Left ventricle myocardium superior (tissue), 1 donor: ENCODE measurements at regions not wholly inside any gene's neighbourhood (a gene's known extent, or its start where the extent isn't known, plus 50 kb on each side); places are given as distances from the start of the nearest gene placed in this dataset.
"Not testable (repeated sequence)": the region's sequence is repeated elsewhere in the genome, so short reads cannot be mapped to it uniquely, and the experiment has no call there.

ENCODE experiments used
- ATAC-seq: fragments of 200-7000 bp; cut with Tn5 transposase; one replicate; pipeline ENCODE4 v1.9.1; 2020; ENCODE audit warnings: mild to moderate bottlenecking, moderate library complexity
- DNase-seq: peaks from one replicate; pipeline ENCODE4 v3.0.0-alpha.2; 2020
- intact Hi-C: fragments of 100-400 bp; cut with micrococcal nuclease; formaldehyde crosslinking; loops from one replicate; pipeline ENCODE4 v1.11.0; 2022
- donor health status: DM: no; HTN: yes; CAD: no; lungs with severe emphysema.

DNA sequence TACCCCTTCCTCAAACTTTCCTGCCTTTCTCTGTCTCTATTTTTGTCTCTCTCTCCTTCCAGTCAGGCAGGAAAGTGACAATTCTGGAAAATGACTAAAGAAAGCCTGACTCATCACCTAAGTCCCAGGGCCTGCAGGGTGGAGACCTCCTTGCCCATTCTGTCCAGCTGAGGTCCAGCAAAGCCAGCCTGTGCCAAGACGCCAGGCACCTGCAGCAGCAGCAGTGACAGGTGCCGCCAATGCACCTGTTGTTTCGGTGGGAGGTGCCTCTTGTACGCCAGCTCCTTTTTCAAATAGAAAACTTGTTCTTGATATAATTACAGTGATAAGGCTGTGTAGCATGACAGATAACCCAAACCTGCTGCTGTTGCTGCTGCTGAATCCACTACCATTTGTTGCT is 501.3 kb downstream of the NTRK3 start:
- DNase-seq: no peak
- no peak for ATAC-seq
- intact Hi-C loops: no loop called here

GRCh38 chr15:87753539-87753938 is 503.0 kb downstream of the NTRK3 start:
- no peak for DNase-seq
- intact Hi-C loops: no loop called here
- no peak for ATAC-seq

DNA sequence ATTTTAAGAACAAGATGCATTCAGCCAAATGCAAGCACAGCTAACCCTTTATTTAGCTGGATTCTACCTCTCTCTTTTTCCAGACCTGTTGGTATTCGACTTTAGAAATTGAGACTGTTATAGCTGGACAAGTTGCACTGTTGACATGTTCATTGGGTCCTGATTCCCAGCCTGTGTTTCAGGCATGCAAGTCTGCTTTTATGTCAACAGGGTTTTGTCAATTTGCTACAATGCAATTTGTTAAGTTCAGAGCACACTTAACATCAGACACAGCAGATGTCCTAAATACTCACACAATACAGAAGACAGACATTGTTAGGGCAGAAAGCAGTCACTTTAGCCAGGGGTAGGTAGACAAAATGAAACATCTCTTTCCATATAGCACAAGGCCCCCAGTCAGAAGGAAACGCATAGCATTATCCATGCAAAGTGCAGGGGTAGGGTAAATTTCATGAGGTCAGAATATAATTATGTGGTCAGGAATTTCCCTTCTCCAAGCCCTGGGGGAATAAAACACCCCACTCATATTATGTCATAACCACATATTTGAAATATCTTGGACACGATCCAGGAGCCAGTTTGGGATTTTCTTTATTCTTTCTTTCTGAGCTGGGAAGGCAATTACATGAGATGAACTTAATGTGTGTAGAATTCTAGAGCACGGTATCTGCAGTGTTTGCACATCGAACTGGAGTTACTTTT is 504.1 kb downstream of the NTRK3 start:
- ATAC-seq (peak; percentile 36), DNase-seq (no peak)
- intact Hi-C loops: no loop called here

DNA sequence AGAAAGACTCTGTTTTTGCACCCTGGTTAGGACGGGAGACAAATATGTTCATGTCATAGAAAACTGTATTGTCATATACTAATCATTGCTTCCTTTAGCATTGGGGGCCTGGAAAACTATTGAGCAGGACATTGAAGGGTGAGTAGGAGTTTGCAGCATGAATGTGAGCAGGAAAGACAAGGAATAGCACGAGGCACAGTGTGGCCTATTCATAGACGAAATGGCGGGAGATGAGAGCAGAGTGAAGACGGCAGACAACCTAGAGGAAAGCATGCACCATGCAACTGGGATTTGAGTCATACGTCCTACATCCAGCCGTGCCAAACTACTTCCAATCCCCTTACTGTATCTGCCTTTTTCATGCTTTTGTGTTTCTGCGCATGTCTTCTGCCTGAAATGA is 508.1 kb downstream of the NTRK3 start:
- no peak for DNase-seq
- ATAC-seq: no peak
- intact Hi-C loops: no loop called here

- intact Hi-C loops: no loop called here
- DNase-seq (no peak), ATAC-seq (no peak)
Measured at GRCh38 chr15:87747087-87747486, 509.5 kb downstream of the NTRK3 start.

DNA sequence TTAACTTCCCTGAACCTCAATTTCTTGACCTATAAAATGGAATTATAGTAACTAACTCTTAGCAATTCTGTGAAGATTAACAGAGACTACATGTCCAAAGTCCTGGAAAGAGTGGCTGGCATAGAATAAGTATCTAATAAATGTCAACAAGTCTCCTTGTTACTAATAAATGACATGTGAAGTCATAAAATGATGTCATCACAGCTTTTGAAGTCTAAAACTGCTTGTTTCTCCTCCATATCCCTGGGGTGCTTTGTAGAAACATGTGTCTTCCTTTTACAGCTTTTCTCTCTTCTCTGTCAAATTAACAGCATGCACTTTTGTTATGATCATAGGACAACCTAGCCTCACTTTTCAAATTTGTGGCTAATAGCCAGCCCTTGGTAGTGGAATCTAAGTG is 510.2 kb downstream of the NTRK3 start:
- no peak for DNase-seq
- ATAC-seq: no peak
- intact Hi-C loops: no loop called here

- intact Hi-C loops: no loop called here
- DNase-seq: no peak
- no peak for ATAC-seq
Measured at GRCh38 chr15:87744815-87745214, 511.7 kb downstream of the NTRK3 start.

- DNase-seq: no peak
- ATAC-seq: no peak
- intact Hi-C loops: no loop called here
Measured at GRCh38 chr15:87743562-87743961, 513.0 kb downstream of the NTRK3 start.

DNA sequence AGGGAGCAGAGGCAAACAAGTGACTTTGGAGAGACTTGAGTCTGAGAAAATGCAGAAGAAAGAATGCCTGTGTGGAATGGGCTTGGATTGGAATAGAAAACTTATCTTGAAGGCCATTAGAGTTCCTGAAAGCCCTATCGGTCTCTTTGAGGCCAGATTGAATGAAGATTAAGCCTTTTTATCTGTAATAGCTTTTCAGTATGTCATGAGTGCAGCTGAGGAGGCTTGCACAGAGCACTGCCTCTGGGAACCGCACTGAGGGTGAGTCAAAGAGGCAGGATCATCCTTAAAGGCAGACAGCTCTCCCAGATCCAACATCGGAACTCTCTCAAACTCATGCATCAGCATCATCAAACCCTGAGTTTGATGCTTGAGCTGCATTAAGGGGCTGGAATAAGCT is 515.2 kb downstream of the NTRK3 start:
- intact Hi-C loops: no loop called here
- ATAC-seq (no peak), DNase-seq (no peak)

GRCh38 chr15:87740655-87741344 is 515.7 kb downstream of the NTRK3 start:
- DNase-seq (no peak), ATAC-seq (no peak)
- intact Hi-C loops: no loop called here

GRCh38 chr15:87739866-87740265 is 516.7 kb downstream of the NTRK3 start:
- DNase-seq: no peak
- no peak for ATAC-seq
- intact Hi-C loops: no loop called here

GRCh38 chr15:87739081-87739480 is 517.5 kb downstream of the NTRK3 start:
- DNase-seq (no peak), ATAC-seq (no peak)
- intact Hi-C loops: no loop called here

- intact Hi-C loops, ATAC-seq, DNase-seq: not testable (repeated sequence)
Measured at GRCh38 chr15:87737460-87737859, 519.1 kb downstream of the NTRK3 start.

- ATAC-seq: no peak
- no peak for DNase-seq
- intact Hi-C loops: no loop called here
Measured at GRCh38 chr15:87736891-87737389, 519.6 kb downstream of the NTRK3 start.

GRCh38 chr15:87736401-87736800 is 520.1 kb downstream of the NTRK3 start:
- DNase-seq: no peak
- no peak for ATAC-seq
- intact Hi-C loops: no loop called here

DNA sequence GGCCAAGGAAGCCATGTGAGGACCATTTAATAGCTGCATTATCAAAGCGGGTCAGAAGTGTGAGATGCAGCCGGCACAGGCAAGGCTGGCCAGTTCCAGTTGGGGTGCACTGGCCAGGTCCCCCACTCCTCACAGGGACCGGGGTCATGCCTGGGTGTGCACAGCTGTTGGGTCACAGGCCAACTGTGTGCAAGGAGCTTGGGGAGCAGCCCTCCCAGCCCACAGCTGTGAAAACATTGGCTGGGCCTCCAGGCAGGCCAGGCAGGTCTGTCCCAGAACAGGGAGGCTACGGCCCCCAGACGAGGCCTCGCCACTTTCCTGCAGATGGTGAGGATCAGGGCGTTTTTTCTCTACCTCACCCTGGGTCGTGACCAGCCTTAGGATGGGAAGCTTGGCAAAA is 521.0 kb downstream of the NTRK3 start:
- ATAC-seq (peak; percentile 30), DNase-seq (no peak)
- intact Hi-C loops: no loop called here

DNA sequence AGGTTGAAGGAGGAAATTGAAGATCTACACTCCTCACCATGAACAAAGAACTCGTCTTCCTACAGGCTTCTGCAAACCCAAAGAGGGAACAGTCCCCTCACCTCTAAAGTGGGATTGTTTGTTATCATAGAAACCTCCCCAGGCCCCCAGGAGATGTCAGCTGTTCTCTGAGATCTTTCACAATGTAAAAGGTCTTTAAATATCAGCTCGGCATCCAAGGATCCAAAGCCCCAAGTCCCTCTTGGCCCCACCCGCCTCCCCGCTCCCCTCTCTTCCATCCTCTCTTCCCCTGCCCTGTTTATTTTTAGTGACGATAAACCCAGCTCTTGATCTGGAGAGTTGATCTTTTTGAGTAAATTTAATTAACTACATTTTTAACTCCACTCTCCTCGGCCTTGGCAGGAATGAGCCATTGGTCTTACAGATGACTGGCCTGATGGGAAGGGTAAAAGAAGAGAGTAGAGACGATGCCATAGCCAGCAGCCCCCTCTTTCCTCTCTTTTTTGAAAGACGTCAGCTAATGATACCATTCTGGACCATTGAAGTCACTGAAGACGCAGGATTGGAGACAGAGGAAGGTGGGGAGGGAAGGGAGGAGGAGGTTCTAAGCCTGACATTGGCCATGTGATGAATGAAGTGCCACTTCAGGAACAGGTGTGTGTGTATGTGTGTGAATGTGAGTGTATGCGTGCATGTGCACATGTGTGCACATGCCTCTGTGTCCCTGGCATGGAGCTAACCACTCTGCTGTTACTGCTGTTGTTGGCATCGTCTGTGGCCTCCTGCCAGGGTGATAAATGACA is 521.8 kb downstream of the NTRK3 start:
- DNase-seq (no peak), ATAC-seq (no peak)
- intact Hi-C loops: no loop called here

- no peak for ATAC-seq
- no peak for DNase-seq
- intact Hi-C loops: no loop called here
Measured at GRCh38 chr15:87733977-87734376, 522.6 kb downstream of the NTRK3 start.

- DNase-seq (no peak), ATAC-seq (no peak)
- intact Hi-C loops: no loop called here
Measured at GRCh38 chr15:87733541-87733941, 523.0 kb downstream of the NTRK3 start.

DNA sequence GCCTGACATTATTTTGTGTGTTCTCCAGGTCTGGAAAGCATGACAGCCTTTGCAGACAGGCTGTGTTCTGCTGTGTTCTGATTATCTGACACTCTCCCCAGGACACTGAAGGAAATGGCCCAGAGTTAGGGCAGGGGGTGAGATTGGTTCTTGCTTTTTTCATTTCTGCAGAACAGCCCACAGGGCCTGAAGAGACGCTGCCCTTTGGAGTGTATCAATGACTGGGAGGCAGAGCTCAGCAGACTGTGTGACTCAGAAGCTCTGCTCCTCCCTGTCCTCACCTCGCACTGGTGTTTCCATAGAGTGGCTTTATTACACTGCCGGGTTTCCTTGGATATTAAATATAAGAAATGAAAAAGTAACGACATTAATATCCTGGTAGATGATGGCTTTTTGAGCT is 523.6 kb downstream of the NTRK3 start:
- ATAC-seq (no peak), DNase-seq (no peak)
- intact Hi-C loops: no loop called here
